ENCODE measurements at regions not wholly inside any gene's neighbourhood (a gene's known extent, or its start where the extent isn't known, plus 50 kb on each side); places are given as distances from the start of the nearest gene placed in this dataset.

DNA sequence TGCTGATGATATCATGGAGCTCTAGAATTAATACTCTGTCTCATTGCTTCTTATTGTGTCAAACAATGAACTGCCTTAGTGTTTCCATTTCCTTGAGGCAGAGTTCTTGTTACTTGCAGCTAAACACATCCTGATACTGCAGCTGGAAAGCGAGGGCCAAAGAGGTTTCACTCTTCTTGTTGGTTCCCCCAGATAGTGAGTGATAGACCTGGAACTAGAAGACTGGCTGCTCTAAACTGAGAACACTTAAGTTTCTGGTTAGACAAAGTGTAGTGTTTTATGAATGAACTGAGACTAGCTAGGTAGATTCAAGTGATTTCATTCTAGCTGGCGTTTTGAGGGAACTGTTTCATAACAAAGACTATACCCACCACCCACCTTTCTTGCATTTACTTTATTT lies 321.7 kb downstream of the TXNL1 start:
- TF ChIP-seq TAF1 (IDR thresholded peaks at IDR 0.05; ENCODE audit: borderline replicate concordance, low read depth, low read length): no peak
- no peak for TF ChIP-seq POLR2A (IDR thresholded peaks at IDR 0.05; ENCODE audit: low read depth, low read length)
- no peak for TF ChIP-seq POLR2AphosphoS5 (IDR thresholded peaks at IDR 0.05; ENCODE audit: low read depth, low read length)

All from GM12892 (cell line).